HepG2 (cell line): ENCODE measurements at regions not wholly inside any gene's neighbourhood (a gene's known extent, or its start where the extent isn't known, plus 50 kb on each side); places are given as distances from the start of the nearest gene placed in this dataset.

Experiments used
- ATAC-seq: fragments of 200-7000 bp; cut with Tn5 transposase; 3 replicates; pipeline ENCODE4 v1.9.1; 2020; ENCODE audit warnings: mild to moderate bottlenecking, moderate library complexity
- BruUV-seq: library from RNA; stranded (reverse); fragments of 400-500 nt; replicated peaks from 2 replicates; lab custom pipeline; 2021; lab: Mats Ljungman, UMichigan
- CTCF ChIA-PET: fragments of 300-600 bp; formaldehyde crosslinking; extraction: SDS; loops from one replicate; lab custom pipeline; 2021; ENCODE audit warnings: low total read pairs, inconsistent platforms, low intra/inter-chr PET ratio; lab: Yijun Ruan, JAX
- POLR2A ChIA-PET: fragments of 350-600 bp; sonication (Branson Sonifier 250); formaldehyde crosslinking; loops from one replicate; lab custom pipeline; 2020; ENCODE audit warnings: antibody characterized with exemption, inconsistent platforms; lab: Yijun Ruan, JAX
- DNase-seq: peaks from one replicate; pipeline ENCODE4 v3.0.0-alpha.2; 2015; ENCODE audit warnings: low spot score
- FAIRE-seq: peaks from 3 replicates; lab custom pipeline; 2011; peaks lifted over from hg19 to GRCh38; lab: Jason Lieb, UNC
- H2AFZ ChIP-seq: one replicate; pipeline ENCODE4 v1.6.1; 2011; ENCODE audit warnings: low read length, inconsistent platforms
- H3K27ac ChIP-seq: fragments of 300-600 bp; 3 replicates; pipeline ENCODE4 v1.8.0; 2011; ENCODE audit warnings: mixed run types, mild to moderate bottlenecking, mixed read lengths, low read length, inconsistent platforms; ENCODE audit not compliant: insufficient read depth; ENCODE audit errors: extremely low read length
- H3K27me3 ChIP-seq, 2 experiments: fragments of 200-600 bp in 1 of 2; 2 replicates in 1 of 2; 3 replicates in 1 of 2; pipeline versions ENCODE4 v1.6.0 to v1.8.0; 2011; ENCODE audit warnings: low read length in 2 of 2, mild to moderate bottlenecking in 2 of 2, moderate library complexity in 2 of 2, inconsistent platforms in 1 of 2; ENCODE audit not compliant: insufficient read depth in 2 of 2, control insufficient read depth in 1 of 2
- H3K36me3 ChIP-seq, 2 experiments: fragments of 200-600 bp in 1 of 2; replicated peaks in 1 of 2; 2 replicates in 1 of 2; 3 replicates in 1 of 2; pipeline versions ENCODE4 v1.5.1 to v1.8.0; 2011; ENCODE audit warnings: low read length in 2 of 2, inconsistent platforms in 1 of 2; ENCODE audit not compliant: insufficient read depth in 2 of 2, control insufficient read depth in 1 of 2
- H3K4me1 ChIP-seq: 2 replicates; pipeline ENCODE4 v1.5.1; 2012; ENCODE audit warnings: low read length, inconsistent platforms; ENCODE audit not compliant: insufficient read depth
- H3K4me2 ChIP-seq: 2 replicates; pipeline ENCODE4 v1.6.0; 2011; ENCODE audit warnings: low read depth, low read length, inconsistent platforms
- H3K4me3 ChIP-seq, 3 experiments: fragments of 200-600 bp in 1 of 3; sonication (generic), shearing (Covaris generic) in 1 of 3; replicated peaks in 1 of 3; 2 replicates each; pipeline ENCODE4 v1.5.1; 2011 to 2016; ENCODE audit warnings: low read length in 3 of 3, inconsistent platforms in 2 of 3, low read depth in 2 of 3, mild to moderate bottlenecking in 2 of 3, control low read depth in 1 of 3, mixed read lengths in 1 of 3; ENCODE audit not compliant: insufficient read depth in 1 of 3
- H3K79me2 ChIP-seq: one replicate; pipeline ENCODE4 v1.6.1; 2011; ENCODE audit warnings: low read length, inconsistent platforms; ENCODE audit not compliant: insufficient read depth
- H3K9ac ChIP-seq: 2 replicates; pipeline ENCODE4 v1.6.0; 2011; ENCODE audit warnings: mild to moderate bottlenecking, low read depth, low read length, inconsistent platforms; ENCODE audit not compliant: insufficient read depth
- H3K9me3 ChIP-seq: 2 replicates; pipeline ENCODE4 v1.5.1; 2012; ENCODE audit warnings: mild to moderate bottlenecking, low read length
- H4K20me1 ChIP-seq: 2 replicates; pipeline ENCODE4 v1.6.0; 2011; ENCODE audit warnings: inconsistent platforms, mild to moderate bottlenecking, low read length, moderate library complexity; ENCODE audit not compliant: insufficient read depth
- ARNTL ChIP-seq: sonication (generic); formaldehyde crosslinking; IDR thresholded peaks from 2 replicates; pipeline ENCODE4 v1.4.0; 2020; ENCODE audit warnings: mild to moderate bottlenecking, missing genetic modification reagents
- BATF2 ChIP-seq: sonication (generic); formaldehyde crosslinking; IDR thresholded peaks from 2 replicates; pipeline ENCODE4 v1.8.0; 2022; ENCODE audit warnings: mild to moderate bottlenecking, missing genetic modification reagents, moderate library complexity
- CEBPB ChIP-seq: IDR thresholded peaks from 2 replicates; pipeline ENCODE4 v1.6.1; 2011; ENCODE audit warnings: low read depth, low read length, improper control_type of control experiment, borderline replicate concordance
- FOXP1 ChIP-seq, 2 experiments: fragments of 450-650 bp in 1 of 2; IDR thresholded peaks; 2 replicates each; pipeline ENCODE4 v1.6.1; 2017 to 2018; ENCODE audit warnings: antibody characterized with exemption in 1 of 2
- HOXA3 ChIP-seq: sonication (generic); formaldehyde crosslinking; IDR thresholded peaks from 2 replicates; pipeline ENCODE4 v1.5.0; 2020; ENCODE audit warnings: missing genetic modification reagents
- KDM3A ChIP-seq: IDR thresholded peaks from 2 replicates; pipeline ENCODE4 v1.6.1; 2018; ENCODE audit warnings: low read depth, missing compliant biosample characterization
- MBD4 ChIP-seq: IDR thresholded peaks from 2 replicates; pipeline ENCODE4 v1.6.1; 2012; ENCODE audit warnings: low read length, inconsistent platforms, borderline replicate concordance
- REXO4 ChIP-seq: sonication (generic); formaldehyde crosslinking; IDR thresholded peaks from 2 replicates; pipeline ENCODE4 v1.8.0; 2022; ENCODE audit warnings: missing genetic modification reagents, mild to moderate bottlenecking, borderline replicate concordance
- SATB2 ChIP-seq: sonication (generic); formaldehyde crosslinking; IDR thresholded peaks from 2 replicates; pipeline ENCODE4 v1.5.0; 2020; ENCODE audit warnings: missing genetic modification reagents
- ZBTB34 ChIP-seq: sonication (generic); formaldehyde crosslinking; IDR thresholded peaks from 2 replicates; pipeline ENCODE4 v1.8.0; 2022; ENCODE audit warnings: mild to moderate bottlenecking, missing genetic modification reagents
- ZNF562 ChIP-seq: sonication (generic); formaldehyde crosslinking; IDR thresholded peaks from 2 replicates; pipeline ENCODE4 v1.8.0; 2022; ENCODE audit warnings: missing genetic modification reagents, borderline replicate concordance
- ZNF572 ChIP-seq: sonication (generic); formaldehyde crosslinking; IDR thresholded peaks from 2 replicates; pipeline ENCODE4 v1.5.1; 2020; ENCODE audit warnings: mild to moderate bottlenecking, missing genetic modification reagents
- ZNF790 ChIP-seq: sonication (generic); formaldehyde crosslinking; IDR thresholded peaks from 2 replicates; pipeline ENCODE4 v1.8.0; 2022; ENCODE audit warnings: missing genetic modification reagents, mild to moderate bottlenecking, borderline replicate concordance
- ZNF816 ChIP-seq: sonication (generic); formaldehyde crosslinking; IDR thresholded peaks from 2 replicates; pipeline ENCODE4 v1.8.0; 2022; ENCODE audit warnings: missing genetic modification reagents, mild to moderate bottlenecking, borderline replicate concordance
- WGBS: methylation state at CpG from one replicate; pipeline ENCODE4 v1.1.6; 2017; ENCODE audit warnings: low lambda C conversion rate; 5-methylcytosine and 5-hydroxymethylcytosine counted together
- in situ Hi-C: cut with HindIII; loops from 2 replicates; pipeline ENCODE4 v1.10.0; 2017; ENCODE audit warnings: low pct_unique_long_range_greater_than_20kb; ENCODE audit not compliant: extremely low pct_ligation_motif_present
- intact Hi-C: fragments of 100-400 bp; cut with micrococcal nuclease; formaldehyde crosslinking; loops from one replicate; pipeline ENCODE4 v1.10.0; 2022; ENCODE audit not compliant: unreplicated experiment

GRCh38 chr3:159791336-159791735 is 197.3 kb upstream of the IL12A start:
- Histone ChIP-seq H3K27ac (no peak overlapping the region), H3K27me3 (no peaks in the 10 kb centered on the region), H3K4me1 (peaks cover 56% of the 10 kb centered on the region)
- ChIA-PET CTCF (no interaction called here), POLR2A (no interaction called here)
- FAIRE-seq: no peak
- no peak for ATAC-seq
- in situ Hi-C loops: no loop called here
- no peak for TF ChIP-seq CEBPB
- no peak for TF ChIP-seq REXO4 (CRISPR knock-in tag)
- TF ChIP-seq FOXP1 (IDR thresholded peaks at IDR 0.05): no peak
- no peak for TF ChIP-seq FOXP1 (CRISPR knock-in tag; IDR thresholded peaks at IDR 0.05)
- no peak for TF ChIP-seq ZBTB34 (CRISPR knock-in tag)
- TF ChIP-seq SATB2 (CRISPR knock-in tag): no peak
- TF ChIP-seq ZNF790 (CRISPR knock-in tag): no peak
- no peak for TF ChIP-seq ZNF572
- TF ChIP-seq, all 625 proteins: peak for 0
- no peak for DNase-seq
- no peaks in the 10 kb centered on the region for H3K9me3 ChIP-seq
- H3K4me3 ChIP-seq: no peak overlapping the region
- intact Hi-C loops: no loop called here
- no peak overlapping the region for H3K4me2 ChIP-seq
- WGBS: 77% methylated on average over 4 of the region's 4 CpGs
- H3K79me2 ChIP-seq: no peaks in the 10 kb centered on the region
- H3K36me3 ChIP-seq: no peaks in the 10 kb centered on the region
- H3K9ac ChIP-seq: no peak overlapping the region
- no TSS peak for BruUV-seq
- H2AFZ ChIP-seq: no peak overlapping the region
- no peaks in the 10 kb centered on the region for H4K20me1 ChIP-seq

GRCh38 chr3:159792070-159792469 is 196.6 kb upstream of the IL12A start:
- Histone ChIP-seq H3K27ac (no peak overlapping the region), H3K36me3 (no peaks in the 10 kb centered on the region), H3K4me1 (peaks cover 49% of the 10 kb centered on the region), H3K27me3 (no peaks in the 10 kb centered on the region), H3K4me2 (no peak overlapping the region), H4K20me1 (no peaks in the 10 kb centered on the region), H3K9ac (no peak overlapping the region), H2AFZ (no peak overlapping the region), H3K4me3 (no peak overlapping the region), H3K9me3 (no peaks in the 10 kb centered on the region), H3K79me2 (no peaks in the 10 kb centered on the region)
- no peak for DNase-seq
- 100% methylated on average over 1 of the region's 2 CpGs for WGBS
- CTCF ChIA-PET: no interaction called here
- in situ Hi-C loops: no loop called here
- intact Hi-C loops: no loop called here
- no peak for FAIRE-seq
- no TSS peak for BruUV-seq
- POLR2A ChIA-PET: no interaction called here
- ATAC-seq: no peak
- TF ChIP-seq ARNTL (CRISPR knock-in tag) (no peak), ZNF816 (CRISPR knock-in tag) (no peak), MBD4 (no peak), BATF2 (CRISPR knock-in tag) (no peak), ZNF562 (no peak), HOXA3 (CRISPR knock-in tag) (no peak), KDM3A (no peak)
